PFSK-1 (cell line): ENCODE measurements at regions not wholly inside any gene's neighbourhood (a gene's known extent, or its start where the extent isn't known, plus 50 kb on each side); places are given as distances from the start of the nearest gene placed in this dataset.

Experiments used
- FOXP2 ChIP-seq: optimal IDR thresholded peaks from 2 replicates; pipeline ENCODE3; 2011; ENCODE audit warnings: borderline replicate concordance, control low read depth, inconsistent platforms; ENCODE audit not compliant: insufficient read depth; ENCODE audit errors: extremely low read length, extremely low read depth
- POLR2AphosphoS5 ChIP-seq: IDR thresholded peaks from 2 replicates; pipeline ENCODE4 v1.6.1; 2012; ENCODE audit warnings: low read depth, mild to moderate bottlenecking, control low read depth, low read length, moderate library complexity
- REST ChIP-seq, 2 experiments: IDR thresholded peaks; 2 replicates each; pipeline versions ENCODE4 v1.6.1 to v1.8.0; 2011 to 2012; ENCODE audit warnings: low read depth in 2 of 2, low read length in 2 of 2, control low read depth in 1 of 2, inconsistent platforms in 1 of 2, mild to moderate bottlenecking in 1 of 2, moderate library complexity in 1 of 2; ENCODE audit not compliant: insufficient read depth in 1 of 2
- SIN3A ChIP-seq: IDR thresholded peaks from 2 replicates; pipeline ENCODE4 v1.6.1; 2012; ENCODE audit warnings: mild to moderate bottlenecking, low read length, moderate library complexity, borderline replicate concordance; ENCODE audit not compliant: insufficient read depth
- TAF1 ChIP-seq: IDR thresholded peaks from 2 replicates; pipeline ENCODE4 v1.6.1; 2012; ENCODE audit warnings: low read length, control low read depth, borderline replicate concordance; ENCODE audit not compliant: insufficient read depth

GRCh38 chr2:12415536-12415935 is 301.2 kb upstream of the TRIB2 start:
- TF ChIP-seq SIN3A: no peak
- no peak for TF ChIP-seq REST (IDR thresholded peaks at IDR 0.05; ENCODE audit: insufficient read depth in 1 of 2, low read depth in 2 of 2, low read length in 2 of 2)
- no peak for TF ChIP-seq POLR2AphosphoS5
- TF ChIP-seq FOXP2: no peak
- no peak for TF ChIP-seq TAF1

GRCh38 chr2:12416600-12416999 is 300.1 kb upstream of the TRIB2 start:
- TF ChIP-seq POLR2AphosphoS5: no peak
- TF ChIP-seq FOXP2: no peak
- TF ChIP-seq REST (IDR thresholded peaks at IDR 0.05; ENCODE audit: insufficient read depth in 1 of 2, low read depth in 2 of 2, low read length in 2 of 2): no peak
- no peak for TF ChIP-seq SIN3A

GRCh38 chr2:12417786-12418185 is 298.9 kb upstream of the TRIB2 start:
- TF ChIP-seq REST (IDR thresholded peaks at IDR 0.05; ENCODE audit: insufficient read depth in 1 of 2, low read depth in 2 of 2, low read length in 2 of 2) (no peak), FOXP2 (no peak), TAF1 (no peak), POLR2AphosphoS5 (no peak), SIN3A (no peak)

GRCh38 chr2:12419803-12420202 is 296.9 kb upstream of the TRIB2 start:
- no peak for TF ChIP-seq POLR2AphosphoS5
- TF ChIP-seq SIN3A: no peak
- TF ChIP-seq REST (IDR thresholded peaks at IDR 0.05; ENCODE audit: insufficient read depth in 1 of 2, low read depth in 2 of 2, low read length in 2 of 2): no peak
- TF ChIP-seq FOXP2: no peak
- no peak for TF ChIP-seq TAF1

GRCh38 chr2:12421046-12421445 is 295.7 kb upstream of the TRIB2 start:
- no peak for TF ChIP-seq POLR2AphosphoS5
- TF ChIP-seq REST (IDR thresholded peaks at IDR 0.05; ENCODE audit: insufficient read depth in 1 of 2, low read depth in 2 of 2, low read length in 2 of 2): no peak
- TF ChIP-seq SIN3A: no peak
- TF ChIP-seq TAF1: no peak
- TF ChIP-seq FOXP2: no peak
